Heart right ventricle (tissue), 16 donors: ENCODE measurements at regions not wholly inside any gene's neighbourhood (a gene's known extent, or its start where the extent isn't known, plus 50 kb on each side); places are given as distances from the start of the nearest gene placed in this dataset.
"Not testable (repeated sequence)": the region's sequence is repeated elsewhere in the genome, so short reads cannot be mapped to it uniquely, and the experiment has no call there.

Experiments used
- ATAC-seq, 8 donors: fragments of 200-7000 bp; cut with Tn5 transposase; one replicate each; pipeline ENCODE4 v1.9.1; 2020; ENCODE audit warnings: mild to moderate bottlenecking in 8 of 8, moderate library complexity in 8 of 8, moderate number of reproducible peaks in 1 of 8
- DNase-seq, 2 donors: peaks; one replicate each; pipeline ENCODE4 v3.0.0-alpha.2; 2020
- H3K27ac ChIP-seq, 10 donors: fragments of 200-600 bp; sonication (generic) in 2 of 10; one replicate each; pipeline versions ENCODE4 v1.5.0 to v1.8.0; 2020 to 2022; ENCODE audit warnings: mild to moderate bottlenecking in 3 of 10
- H3K27me3 ChIP-seq, 7 donors: fragments of 200-600 bp; one replicate each; pipeline ENCODE4 v1.8.0; 2021 to 2022; ENCODE audit warnings: mild to moderate bottlenecking in 2 of 7
- H3K36me3 ChIP-seq, 9 donors: fragments of 200-600 bp; sonication (generic) in 1 of 9; one replicate each; pipeline versions ENCODE4 v1.5.0 to v1.8.0; 2020 to 2022; ENCODE audit warnings: mild to moderate bottlenecking in 2 of 9
- H3K4me1 ChIP-seq, 9 donors: fragments of 200-600 bp; sonication (generic) in 1 of 9; one replicate each; pipeline versions ENCODE4 v1.5.0 to v1.8.0; 2020 to 2022; ENCODE audit warnings: mild to moderate bottlenecking in 4 of 9
- H3K4me3 ChIP-seq, 10 donors: fragments of 200-600 bp; sonication (generic) in 2 of 10; one replicate each; pipeline versions ENCODE4 v1.5.0 to v1.8.0; 2020 to 2022; ENCODE audit warnings: mild to moderate bottlenecking in 7 of 10, moderate library complexity in 2 of 10
- H3K9me3 ChIP-seq, 11 donors: fragments of 200-600 bp in 10 of 11; sonication (generic) in 2 of 11; one replicate each; pipeline versions ENCODE4 v1.5.0 to v1.8.0; 2013 to 2022; ENCODE audit warnings: mild to moderate bottlenecking in 2 of 11, control low read depth in 1 of 11, moderate library complexity in 1 of 11
- WGBS, 2 donors: extraction: QIAGEN DNeasy Blood & Tissue Kit; methylation state at CpG; one replicate each; pipeline ENCODE4 v1.1.7; 2013; ENCODE audit warnings: inconsistent platforms in 1 of 2; 5-methylcytosine and 5-hydroxymethylcytosine counted together
- intact Hi-C, 10 donors: fragments of 100-400 bp; cut with DNase I; formaldehyde crosslinking; loops; one replicate each; pipeline versions ENCODE4 v1.11.1 to v1.14.2; 2022
- TF ChIP-seq, protein P1 (sequence below), 9 donors: fragments of 200-600 bp; sonication (generic) in 2 of 9; IDR thresholded peaks; one replicate each; pipeline versions ENCODE4 v1.5.0 to v1.8.0; 2021 to 2022; ENCODE audit warnings: antibody characterized with exemption in 9 of 9, mild to moderate bottlenecking in 5 of 9, moderate library complexity in 1 of 9
- donor health status: Arrhythmogenic right ventricular cardiomyopathy.
- donor health status: ischemic (EF 13 %, LVEDD 7.1; RV severe dilation, severe dysfunction).
- donor health status: healthy with polysubstance abuse.
- donor health status: DM: no; HTN: yes; CAD: no.
- donor health status: DM: no; HTN: no; CAD: no.
- donor health status: ischemic (EF 25% LVEDD 6.9; RV normal size, moderate dysfunction).
- donor health status: ischemic (EF 25% LVEDD 5.7; RV mildly dilated, moderate dysfunction).
- donor health status: healthy.
- donor health status: DM: yes; HTN: yes; CAD: no.
- donor health status: Ischemic cardiomyopathy.
- donor health status: ischemic (EF 35%, LVEDD 5.7; RV mildly dilated, moderate dysfunction).
- donor health status: nonischemic (EF 11% LVEDD 7.7; RV severe dilation, severe dysfunction).
- donor health status: DM: yes; HTN: yes; CAD: no.
- donor health status: PGD.
- donor health status: ischemic (EF 29% LVEDD 5.4; RV normal size, mild dysfunction).
- donor health status: nonischemic (EF 23%, LVEDD 6.1; RV moderate dilation, normal function).

DNA sequence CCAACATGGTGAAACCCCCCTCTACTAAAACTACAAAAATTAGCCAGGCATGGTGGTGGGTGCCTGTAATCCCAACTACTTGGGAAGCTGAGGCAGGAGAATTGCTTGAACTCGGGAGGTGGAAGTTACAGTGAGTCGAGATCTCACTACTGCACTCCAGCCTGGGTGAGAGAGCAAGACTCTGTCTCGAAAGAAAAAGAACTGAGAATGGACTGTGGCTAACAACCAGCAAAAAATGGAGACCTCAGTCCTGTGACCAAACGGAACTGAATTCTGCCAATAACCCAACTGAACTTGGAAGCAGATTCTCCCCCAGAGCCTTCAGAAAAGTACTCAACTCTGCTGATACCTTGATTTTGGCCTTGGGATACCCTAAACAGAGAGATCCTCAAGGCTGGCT is 604.5 kb downstream of the DOK5 start:
- H3K27ac ChIP-seq = no peak overlapping the region
- ATAC-seq = no peak
- TF ChIP-seq, protein P1, sequence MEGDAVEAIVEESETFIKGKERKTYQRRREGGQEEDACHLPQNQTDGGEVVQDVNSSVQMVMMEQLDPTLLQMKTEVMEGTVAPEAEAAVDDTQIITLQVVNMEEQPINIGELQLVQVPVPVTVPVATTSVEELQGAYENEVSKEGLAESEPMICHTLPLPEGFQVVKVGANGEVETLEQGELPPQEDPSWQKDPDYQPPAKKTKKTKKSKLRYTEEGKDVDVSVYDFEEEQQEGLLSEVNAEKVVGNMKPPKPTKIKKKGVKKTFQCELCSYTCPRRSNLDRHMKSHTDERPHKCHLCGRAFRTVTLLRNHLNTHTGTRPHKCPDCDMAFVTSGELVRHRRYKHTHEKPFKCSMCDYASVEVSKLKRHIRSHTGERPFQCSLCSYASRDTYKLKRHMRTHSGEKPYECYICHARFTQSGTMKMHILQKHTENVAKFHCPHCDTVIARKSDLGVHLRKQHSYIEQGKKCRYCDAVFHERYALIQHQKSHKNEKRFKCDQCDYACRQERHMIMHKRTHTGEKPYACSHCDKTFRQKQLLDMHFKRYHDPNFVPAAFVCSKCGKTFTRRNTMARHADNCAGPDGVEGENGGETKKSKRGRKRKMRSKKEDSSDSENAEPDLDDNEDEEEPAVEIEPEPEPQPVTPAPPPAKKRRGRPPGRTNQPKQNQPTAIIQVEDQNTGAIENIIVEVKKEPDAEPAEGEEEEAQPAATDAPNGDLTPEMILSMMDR (IDR thresholded peaks at IDR 0.05) = no peak
- H3K9me3 ChIP-seq = peaks cover 0 to 12% (median 0%) of the 10 kb centered on the region in 11 donors
- 82 to 87% methylated on average over 4 of the region's 4 CpGs for WGBS, 2 donors
- no peaks in the 10 kb centered on the region for H3K4me1 ChIP-seq
- no peak for DNase-seq
- intact Hi-C loops = no loop called here
- H3K27me3 ChIP-seq = no peaks in the 10 kb centered on the region
- no peak overlapping the region for H3K4me3 ChIP-seq
- no peaks in the 10 kb centered on the region for H3K36me3 ChIP-seq

DNA sequence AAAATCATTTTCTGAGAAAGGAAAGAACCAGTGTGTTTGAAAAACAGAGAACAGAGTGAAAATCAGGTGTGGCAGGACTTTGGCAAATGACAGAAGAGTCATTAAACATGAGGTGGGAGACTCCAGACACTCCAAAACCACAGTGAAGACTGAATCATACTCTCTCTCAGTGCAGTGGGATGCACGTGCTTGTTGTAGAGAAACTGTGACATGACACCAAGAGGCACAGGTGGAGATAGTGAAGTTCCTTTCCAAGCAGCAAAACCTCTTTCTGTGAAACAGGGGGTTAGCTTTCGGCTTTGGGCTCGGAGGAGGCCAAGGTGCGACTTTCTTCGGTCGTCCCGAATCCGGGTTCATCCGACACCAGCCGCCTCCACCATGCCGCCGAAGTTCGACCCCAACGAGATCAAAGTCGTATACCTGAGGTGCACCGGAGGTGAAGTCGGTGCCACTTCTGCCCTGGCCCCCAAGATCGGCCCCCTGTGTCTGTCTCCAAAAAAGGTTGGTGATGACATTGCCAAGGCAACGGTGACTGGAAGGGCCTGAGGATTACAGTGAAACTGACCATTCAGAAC is 599.0 kb downstream of the DOK5 start:
- H3K36me3 ChIP-seq, H3K27ac ChIP-seq, H3K4me3 ChIP-seq, DNase-seq, intact Hi-C loops, H3K27me3 ChIP-seq, H3K4me1 ChIP-seq, ATAC-seq: not testable (repeated sequence)
- 94 to 95% methylated on average over 19 of the region's 19 CpGs for WGBS, 2 donors
- peaks cover 0 to 28% (median 0%) of the 10 kb centered on the region in 11 donors for H3K9me3 ChIP-seq

DNA sequence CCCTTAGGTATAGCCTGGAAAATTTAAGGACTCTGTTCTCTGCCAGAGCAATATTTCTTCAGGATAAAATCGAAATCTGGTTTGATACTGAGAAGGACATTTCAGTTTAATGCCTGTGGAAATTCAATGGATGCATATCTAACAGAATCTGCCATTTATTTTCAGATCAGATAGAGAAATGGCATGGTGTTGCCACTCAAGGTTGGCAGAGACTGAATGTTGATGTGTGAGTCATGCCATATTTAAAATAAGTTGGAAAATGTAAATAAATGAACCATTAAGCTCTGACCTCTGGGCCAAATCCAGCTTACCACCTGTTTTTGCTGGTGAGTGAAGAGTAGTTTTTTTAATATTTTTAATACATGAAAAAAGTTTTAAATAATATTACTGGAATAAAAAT is 594.6 kb downstream of the DOK5 start:
- WGBS, 2 donors = 55 to 72% methylated on average over 1 of the region's 1 CpG
- Histone ChIP-seq H3K4me1 (no peaks in the 10 kb centered on the region), H3K27me3 (no peaks in the 10 kb centered on the region), H3K36me3 (no peaks in the 10 kb centered on the region), H3K27ac (no peak overlapping the region), H3K4me3 (no peak overlapping the region), H3K9me3 (peaks cover 0 to 23% (median under 1%) of the 10 kb centered on the region in 11 donors)
- TF ChIP-seq, protein P1 (IDR thresholded peaks at IDR 0.05) = no peak
- intact Hi-C loops = no loop called here
- ATAC-seq (no peak), DNase-seq (no peak)

GRCh38 chr20:55067158-55067825 is 591.9 kb downstream of the DOK5 start:
- no peaks in the 10 kb centered on the region for H3K36me3 ChIP-seq
- no peak overlapping the region for H3K27ac ChIP-seq
- no peak overlapping the region for H3K4me3 ChIP-seq
- WGBS, 2 donors = 74 to 84% methylated on average over 7 of the region's 7 CpGs
- TF ChIP-seq, protein P1 (IDR thresholded peaks at IDR 0.05) = no peak
- no peak for DNase-seq
- intact Hi-C loops = no loop called here
- no peaks in the 10 kb centered on the region for H3K27me3 ChIP-seq
- peaks cover 0 to 38% (median 4%) of the 10 kb centered on the region in 11 donors for H3K9me3 ChIP-seq
- peak in 3 of 8 donors; percentile 42 to 77 (median 57) for ATAC-seq
- no peaks in the 10 kb centered on the region for H3K4me1 ChIP-seq

- peaks cover 0 to 16% (median 0%) of the 10 kb centered on the region in 11 donors for H3K9me3 ChIP-seq
- DNase-seq (no peak), ATAC-seq (no peak)
- TF ChIP-seq, protein P1 (IDR thresholded peaks at IDR 0.05) = no peak
- no peaks in the 10 kb centered on the region for H3K4me1 ChIP-seq
- H3K36me3 ChIP-seq = no peaks in the 10 kb centered on the region
- WGBS, 2 donors = 85 to 88% methylated on average over 1 of the region's 1 CpG
- no peak overlapping the region for H3K4me3 ChIP-seq
- intact Hi-C loops = no loop called here
- no peak overlapping the region for H3K27ac ChIP-seq
- H3K27me3 ChIP-seq = no peaks in the 10 kb centered on the region
Observed at GRCh38 chr20:55058938-55059337, 583.5 kb downstream of the DOK5 start.
